GM21717 (cell line): ENCODE measurements at regions not wholly inside any gene's neighbourhood (a gene's known extent, or its start where the extent isn't known, plus 50 kb on each side); places are given as distances from the start of the nearest gene placed in this dataset.

Experiments used
- ATAC-seq: cut with Tn5 transposase; IDR thresholded peaks from one replicate; pipeline ENCODE4 v1.9.1; 2021; ENCODE audit warnings: mild to moderate bottlenecking, moderate library complexity; ENCODE audit not compliant: unreplicated experiment

DNA sequence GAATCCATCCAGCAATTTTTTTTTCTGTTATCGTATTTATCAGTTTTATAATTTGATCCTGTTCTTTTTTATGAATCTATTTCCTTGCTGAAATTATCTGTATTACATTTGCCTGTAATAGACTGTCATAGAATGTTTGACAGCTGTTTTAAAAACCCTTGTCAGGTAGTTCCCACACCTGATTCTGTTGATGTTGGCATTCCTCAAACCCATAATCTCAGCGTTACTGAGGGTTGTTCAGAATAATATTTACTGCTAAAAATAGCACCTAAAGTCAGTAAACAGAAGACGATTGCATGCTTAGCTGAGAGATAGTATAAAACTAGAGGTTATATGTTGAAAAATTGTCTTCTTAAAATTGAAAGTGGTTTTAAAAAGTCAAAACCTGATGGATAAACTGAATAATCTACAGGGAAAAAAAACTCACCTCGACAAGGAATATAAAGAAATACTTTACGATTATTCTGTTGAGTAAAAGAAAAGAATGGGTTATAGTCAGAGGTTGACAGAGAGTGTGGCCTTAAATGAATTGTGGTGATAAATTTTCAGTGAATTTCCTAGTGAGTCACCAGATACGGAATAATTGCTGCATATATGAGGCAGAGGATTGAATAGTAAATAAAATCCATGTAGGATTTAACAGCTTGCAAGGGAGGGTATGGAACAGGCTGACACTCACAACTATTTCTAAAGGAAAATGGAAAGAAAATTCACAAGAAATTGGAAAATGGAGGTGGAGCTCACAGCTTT is 824.1 kb upstream of the IGFBP3 start:
- no peak for ATAC-seq

DNA sequence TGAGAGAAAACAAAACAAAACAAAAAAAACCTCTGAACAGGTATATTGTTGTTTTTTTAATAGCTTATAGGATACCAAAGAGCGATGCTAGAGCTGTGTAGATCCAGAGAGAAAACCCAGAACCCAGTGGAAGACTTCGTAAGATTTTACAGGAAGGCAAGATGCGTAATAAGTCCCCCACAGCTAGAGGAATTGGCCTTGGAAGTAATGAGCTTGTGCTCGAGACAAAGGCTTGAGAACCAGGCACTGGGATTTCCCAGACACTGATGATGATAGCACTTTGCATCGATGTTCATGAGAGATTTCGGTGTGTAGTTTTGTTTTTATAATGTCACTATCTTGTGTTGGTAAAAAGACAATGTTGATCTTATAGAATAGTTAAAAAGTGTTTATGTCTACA is 821.5 kb upstream of the IGFBP3 start:
- ATAC-seq: no peak

DNA sequence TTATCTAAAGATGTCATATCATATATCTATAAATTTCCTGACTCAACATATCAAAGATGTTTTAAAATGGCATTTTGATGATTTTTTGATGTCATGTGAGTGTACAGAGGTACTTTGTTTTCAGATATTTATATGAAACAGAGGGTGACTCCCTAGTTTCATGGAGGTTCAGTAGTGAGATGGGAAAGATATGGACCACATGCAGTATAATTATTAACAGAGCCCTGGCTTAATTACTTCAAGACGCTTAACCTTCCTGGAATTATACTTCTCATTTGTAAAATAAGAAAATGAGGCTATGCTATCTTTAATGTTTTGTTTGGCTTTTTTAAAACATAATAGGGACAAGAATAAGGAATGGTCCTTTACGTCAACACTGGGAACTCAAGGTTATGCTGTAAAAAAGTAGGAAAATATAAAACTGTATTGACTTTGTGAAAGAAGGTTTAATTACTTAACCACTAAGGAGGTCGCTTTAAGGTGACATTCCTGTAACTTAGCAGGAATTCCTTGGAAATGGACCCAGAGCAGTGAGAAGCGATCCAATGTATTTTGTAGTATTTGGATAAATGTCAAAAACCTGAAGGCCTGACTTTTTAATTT is 821.0 kb upstream of the IGFBP3 start:
- no peak for ATAC-seq

DNA sequence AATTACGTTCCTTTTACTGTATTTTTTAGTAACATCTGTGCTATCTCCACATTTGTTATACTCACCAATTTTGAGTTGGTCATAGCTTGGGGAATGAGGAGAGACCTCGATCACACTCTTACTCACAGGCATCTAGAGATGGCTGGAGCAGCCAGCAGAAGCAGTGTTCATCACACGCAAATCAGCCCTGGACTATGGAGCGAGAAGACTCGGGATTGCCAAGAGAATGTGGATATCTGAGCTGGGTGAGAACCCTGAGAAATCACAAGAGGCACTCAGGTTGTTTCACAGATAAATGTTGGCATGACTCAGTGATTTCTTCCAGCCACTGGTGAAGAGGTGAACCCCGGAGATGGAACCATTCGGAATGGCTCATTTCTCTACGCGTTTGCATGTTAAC is 820.1 kb upstream of the IGFBP3 start:
- no peak for ATAC-seq

DNA sequence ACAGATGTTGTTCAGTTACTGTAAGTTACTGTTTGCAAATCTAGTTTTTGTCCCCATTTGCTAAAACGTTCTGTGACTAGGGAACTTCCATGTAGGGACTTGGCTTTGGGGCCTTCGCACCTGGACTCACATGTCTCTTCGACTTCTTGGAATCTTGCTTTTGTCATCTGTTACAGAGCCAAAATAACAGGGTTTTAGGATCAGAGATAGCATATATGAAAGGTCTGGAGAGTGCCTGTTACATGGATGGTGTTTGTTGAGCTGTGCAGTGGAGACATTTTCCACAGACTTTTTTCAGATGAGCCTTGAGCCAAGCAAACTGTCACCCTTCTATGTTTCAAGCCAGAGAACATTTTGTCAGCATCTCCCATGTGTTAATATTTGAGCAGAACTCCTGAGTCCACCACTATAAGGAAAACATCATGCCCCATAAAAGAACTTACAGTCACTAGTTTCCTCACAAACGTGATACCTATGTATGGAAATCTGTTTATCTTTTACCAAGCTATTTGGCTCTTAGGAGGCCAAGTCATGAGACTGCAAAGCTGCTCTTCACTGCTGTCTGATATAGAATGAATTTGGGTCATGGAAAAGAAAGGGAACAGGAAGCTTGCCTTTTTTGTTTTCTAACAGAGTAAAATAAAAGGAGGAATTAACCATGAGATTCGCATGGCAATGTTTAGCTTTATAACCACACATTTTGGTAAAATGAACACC is 818.6 kb upstream of the IGFBP3 start:
- ATAC-seq: no peak

DNA sequence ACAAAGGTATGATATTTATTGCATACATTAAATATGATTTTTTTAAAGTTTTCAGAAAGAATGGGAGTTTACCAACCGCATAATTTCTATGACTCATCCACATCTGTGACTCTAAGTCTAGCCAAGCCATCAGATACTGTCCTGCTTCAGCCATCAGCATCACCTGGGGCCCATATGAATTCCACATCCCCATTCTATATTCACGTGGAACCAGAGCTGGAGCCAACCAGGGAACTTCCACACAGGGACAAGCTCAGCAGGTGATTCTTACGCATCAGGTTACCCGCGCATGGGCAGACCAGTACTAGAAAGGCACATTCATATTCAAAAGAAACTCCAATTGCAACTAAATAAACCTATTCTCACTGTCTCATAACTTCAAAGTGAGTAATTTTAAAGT is 817.7 kb upstream of the IGFBP3 start:
- no peak for ATAC-seq

DNA sequence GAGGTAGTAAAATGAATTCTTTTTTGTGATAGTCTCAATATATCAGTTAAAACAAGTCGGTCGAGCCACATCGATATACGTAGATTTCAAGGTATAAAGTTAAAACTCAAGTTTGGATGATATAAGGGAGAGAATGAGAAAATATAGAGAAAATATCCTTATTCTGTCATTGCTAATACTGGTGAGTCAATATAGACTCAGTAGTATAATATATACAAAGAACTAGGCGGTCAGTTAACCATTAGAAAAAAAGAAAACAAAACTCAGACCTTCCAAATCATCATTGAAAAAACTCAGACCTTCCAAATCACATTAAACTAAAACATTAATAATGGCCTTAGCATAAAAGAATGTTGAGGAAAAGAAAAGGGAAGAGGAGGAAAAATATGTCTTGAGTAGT is 817.1 kb upstream of the IGFBP3 start:
- no peak for ATAC-seq

DNA sequence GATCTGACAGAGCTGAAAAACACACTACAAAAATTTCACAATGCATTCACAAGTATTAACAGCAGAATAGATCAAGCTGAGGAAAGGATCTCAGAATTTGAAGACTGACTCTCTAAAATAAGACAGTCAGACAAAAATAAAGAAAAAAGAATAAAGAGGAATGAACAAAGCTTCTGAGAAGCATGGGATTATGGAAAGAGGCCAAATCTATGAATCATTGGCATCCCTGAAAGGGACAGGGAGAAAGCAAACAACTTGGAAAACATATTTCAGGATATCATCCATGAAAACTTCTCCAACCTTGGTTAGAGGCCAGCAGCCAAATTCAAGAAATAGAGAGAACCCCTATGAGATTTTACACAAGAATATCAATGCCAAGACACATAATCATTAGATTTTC is 804.8 kb upstream of the IGFBP3 start:
- no peak for ATAC-seq

DNA sequence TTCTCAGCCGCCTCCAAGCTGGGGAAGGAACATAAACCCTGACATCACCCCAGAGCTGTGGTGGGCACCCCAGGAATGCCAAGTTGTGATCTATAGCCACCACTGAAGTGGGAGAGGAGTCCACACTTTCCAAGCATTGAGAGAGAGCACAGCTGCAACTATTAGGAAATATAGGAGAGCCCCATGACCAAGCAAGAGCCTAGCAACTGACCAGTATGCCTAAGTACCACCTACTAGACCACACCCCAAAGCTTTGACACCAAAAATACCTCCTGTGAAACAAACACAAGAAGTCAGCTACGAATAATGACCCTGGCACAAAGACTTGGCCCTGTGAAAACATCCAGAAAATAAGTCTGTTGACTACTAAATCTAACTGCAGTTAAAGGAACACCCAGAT is 804.1 kb upstream of the IGFBP3 start:
- no peak for ATAC-seq

DNA sequence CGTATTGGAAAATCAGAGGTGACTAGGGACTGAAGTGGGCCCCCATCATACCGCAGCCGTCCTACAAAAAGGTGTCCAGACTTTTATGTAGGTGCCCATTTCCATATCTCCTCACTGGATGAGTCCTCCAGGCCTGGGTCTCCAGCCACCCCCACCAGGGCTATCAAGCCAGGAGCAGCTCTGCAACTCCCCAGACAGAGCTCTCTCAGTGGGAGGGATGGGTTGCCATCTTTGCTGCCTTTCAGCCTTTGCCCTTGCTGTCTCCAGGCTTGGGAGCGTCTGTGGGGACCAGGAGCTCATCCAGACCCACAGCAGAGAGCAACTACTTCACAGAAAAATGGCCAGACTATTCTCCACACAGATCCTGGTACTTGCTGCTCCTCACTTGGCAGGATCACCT is 802.7 kb upstream of the IGFBP3 start:
- no peak for ATAC-seq

DNA sequence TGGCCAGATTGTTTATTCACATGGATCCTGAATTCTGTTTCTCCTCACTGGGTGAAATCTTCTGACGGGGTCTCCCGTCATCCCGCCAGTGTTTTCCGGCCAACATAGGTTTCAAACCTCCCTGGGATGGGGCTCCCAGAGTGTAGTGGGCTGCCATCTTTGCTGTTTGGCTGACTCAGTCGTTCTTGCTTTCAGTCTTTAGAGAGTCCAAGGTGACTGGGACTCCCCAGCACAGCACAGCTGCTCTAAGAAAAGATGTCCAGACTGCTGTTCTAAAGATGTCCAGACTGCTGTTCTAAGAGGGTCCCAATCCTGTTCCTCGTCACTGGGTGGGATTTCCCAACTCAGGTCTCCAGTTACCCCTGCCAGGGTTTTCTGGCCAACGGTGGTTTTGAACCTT is 801.9 kb upstream of the IGFBP3 start:
- ATAC-seq: no peak

DNA sequence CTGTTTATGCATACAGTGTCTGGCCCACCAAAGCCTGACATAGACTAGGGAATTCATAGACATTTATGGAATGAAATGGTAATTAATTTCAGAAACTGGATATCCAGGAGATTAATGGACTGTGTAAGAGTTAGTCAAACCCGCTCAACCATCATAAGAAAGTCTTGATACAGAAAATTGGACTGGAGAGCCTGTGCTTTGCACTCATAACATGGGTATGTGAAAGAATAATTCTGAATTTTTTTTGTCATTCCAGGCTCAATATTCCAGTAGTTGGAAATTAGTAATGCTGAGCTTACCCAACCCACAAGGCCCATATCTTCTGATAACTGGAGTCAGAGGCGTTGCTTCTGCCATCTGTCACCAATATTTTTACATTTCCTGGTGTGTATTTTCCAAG is 799.7 kb upstream of the IGFBP3 start:
- no peak for ATAC-seq

DNA sequence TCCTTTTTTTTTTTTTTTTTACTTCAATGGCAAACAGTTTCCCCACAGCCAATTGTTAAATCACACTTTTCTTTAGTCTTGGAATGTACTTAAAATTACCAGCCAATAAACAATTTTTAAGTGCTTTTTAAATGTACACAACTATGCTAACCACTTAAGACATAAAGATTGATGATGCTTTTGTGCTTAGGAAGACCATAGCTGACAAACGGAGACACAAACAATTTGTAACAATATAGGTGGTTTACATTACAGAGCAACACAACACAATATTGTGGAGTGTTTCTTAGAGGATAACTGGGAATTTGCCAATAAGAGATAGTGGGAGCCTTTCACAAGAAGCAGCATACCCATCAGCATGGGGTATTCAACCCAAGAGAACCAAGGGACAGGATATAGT is 798.5 kb upstream of the IGFBP3 start:
- no peak for ATAC-seq

DNA sequence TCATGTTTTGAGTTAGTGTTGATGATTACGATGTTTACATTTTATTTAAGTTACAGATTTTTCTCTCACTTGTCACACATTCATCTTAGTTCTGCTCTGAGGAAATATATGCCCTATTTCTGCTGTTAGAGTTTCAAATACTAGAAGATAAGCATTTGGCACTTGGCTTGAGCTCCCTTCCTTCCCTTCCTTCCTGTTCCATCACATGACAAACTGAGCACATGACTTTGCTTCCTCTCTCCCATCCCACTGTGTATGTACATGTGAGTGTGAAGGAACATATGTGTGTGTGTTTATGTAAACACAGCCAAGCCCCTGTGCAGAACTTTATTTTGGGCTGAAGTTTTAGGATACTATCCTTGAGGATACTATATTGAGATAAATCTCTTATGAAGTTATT is 795.9 kb upstream of the IGFBP3 start:
- ATAC-seq: no peak

DNA sequence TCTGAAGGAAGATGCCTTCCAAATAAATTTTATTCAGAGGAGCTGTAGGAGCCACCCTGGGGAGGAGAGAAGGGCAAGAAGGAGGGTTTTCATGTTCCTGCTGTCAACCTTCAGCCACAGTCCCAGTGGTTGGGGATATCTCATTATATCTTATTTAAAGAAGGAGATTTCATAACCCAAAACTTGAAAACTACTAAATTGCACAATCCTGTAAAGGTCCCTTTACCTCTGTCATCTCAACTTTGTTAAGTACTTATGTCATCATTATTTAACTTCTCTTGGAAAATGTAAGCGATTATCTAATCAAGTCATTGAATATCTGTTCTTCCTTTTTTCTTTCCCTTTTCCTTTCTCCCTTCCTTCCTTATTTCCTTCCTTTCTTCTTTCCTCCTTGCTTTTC is 794.5 kb upstream of the IGFBP3 start:
- no peak for ATAC-seq

DNA sequence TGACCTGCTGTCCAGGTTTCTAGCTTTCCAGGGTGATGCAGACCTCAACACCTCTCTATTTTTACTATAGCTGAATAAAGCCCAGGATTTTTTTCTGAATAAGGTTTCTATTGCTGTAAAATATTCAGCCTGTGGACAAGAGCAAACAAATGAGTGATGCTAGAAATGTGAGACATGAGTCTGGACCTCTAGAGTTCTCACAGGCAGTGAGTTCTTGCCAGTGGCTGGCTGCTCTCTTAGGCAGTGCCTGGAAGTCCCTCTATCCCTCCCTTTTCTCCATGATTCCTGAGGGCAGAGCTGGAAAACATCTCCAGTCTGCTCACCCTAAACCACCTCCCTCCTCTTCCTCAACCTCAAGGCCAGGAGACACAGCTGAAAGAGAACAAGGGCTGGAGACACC is 793.8 kb upstream of the IGFBP3 start:
- no peak for ATAC-seq

DNA sequence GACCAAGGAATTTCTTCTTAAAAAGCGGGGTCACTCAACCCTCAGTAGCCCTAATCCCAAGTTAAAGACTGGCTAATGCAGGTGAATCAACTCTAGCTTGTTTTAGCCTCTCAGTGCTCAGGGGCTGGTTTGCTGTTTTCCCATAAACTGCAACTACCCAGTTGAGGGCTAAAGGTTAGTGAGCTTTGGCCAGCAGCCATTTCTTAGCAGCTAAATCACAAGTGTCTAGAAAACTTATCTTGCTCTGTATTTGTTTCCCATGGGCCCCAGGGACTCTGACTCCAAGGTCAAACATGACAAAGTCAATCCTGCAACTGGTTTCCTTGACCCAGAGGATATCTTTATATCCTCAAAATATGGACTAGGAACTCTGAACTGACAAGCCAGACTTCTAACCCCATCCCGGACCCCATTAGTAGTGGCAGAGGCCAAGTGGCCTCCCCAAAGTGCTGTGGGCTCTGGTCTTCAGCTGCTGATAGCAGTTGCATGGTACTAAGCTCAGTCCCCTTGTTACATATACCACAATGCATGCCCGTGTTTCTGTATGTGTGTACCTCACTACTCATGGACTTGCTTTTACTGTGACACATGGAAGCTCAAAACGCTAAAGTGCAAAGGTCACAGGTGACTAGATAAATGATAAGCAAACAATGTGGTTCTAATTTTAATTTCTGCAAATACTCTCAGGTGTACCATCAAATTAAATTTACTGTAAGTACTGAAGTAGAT is 793.0 kb upstream of the IGFBP3 start:
- no peak for ATAC-seq

DNA sequence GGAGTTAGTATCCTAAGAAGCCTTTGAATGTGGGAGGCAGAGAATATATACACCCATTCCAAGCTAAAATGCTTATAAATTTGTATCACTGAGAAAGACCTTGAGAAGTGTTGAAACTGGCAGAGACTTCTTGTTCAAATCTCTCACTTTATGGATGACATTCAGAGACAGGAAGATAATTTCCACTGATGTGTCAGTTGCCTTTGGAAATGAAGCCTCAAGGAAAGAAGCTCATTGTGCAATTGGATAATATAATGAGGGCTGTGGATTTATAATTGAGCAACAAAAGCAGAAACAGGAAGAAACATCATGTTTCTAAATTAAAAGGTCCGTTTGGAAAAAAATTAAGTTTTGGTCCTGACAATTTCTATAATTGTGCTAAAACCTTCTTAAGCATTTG is 789.9 kb upstream of the IGFBP3 start:
- no peak for ATAC-seq

DNA sequence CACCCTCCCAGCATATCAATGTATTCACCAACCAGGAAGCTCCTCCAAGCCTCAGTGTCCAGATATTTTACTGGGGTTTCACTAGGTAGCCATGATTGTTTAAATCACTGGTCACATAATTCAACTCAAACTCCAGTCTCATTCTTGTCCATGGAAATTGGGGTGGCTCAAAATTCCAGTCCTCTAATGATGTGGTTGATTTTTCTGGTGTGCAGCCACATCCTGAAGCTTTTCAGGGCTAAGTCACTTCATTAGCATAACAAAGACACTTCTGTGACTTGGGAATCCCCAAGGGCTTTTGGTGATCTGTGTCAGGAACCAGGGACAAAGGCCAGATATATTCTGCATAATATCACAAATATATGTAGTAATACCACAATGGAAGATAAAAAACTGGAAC is 786.9 kb upstream of the IGFBP3 start:
- ATAC-seq: no peak

DNA sequence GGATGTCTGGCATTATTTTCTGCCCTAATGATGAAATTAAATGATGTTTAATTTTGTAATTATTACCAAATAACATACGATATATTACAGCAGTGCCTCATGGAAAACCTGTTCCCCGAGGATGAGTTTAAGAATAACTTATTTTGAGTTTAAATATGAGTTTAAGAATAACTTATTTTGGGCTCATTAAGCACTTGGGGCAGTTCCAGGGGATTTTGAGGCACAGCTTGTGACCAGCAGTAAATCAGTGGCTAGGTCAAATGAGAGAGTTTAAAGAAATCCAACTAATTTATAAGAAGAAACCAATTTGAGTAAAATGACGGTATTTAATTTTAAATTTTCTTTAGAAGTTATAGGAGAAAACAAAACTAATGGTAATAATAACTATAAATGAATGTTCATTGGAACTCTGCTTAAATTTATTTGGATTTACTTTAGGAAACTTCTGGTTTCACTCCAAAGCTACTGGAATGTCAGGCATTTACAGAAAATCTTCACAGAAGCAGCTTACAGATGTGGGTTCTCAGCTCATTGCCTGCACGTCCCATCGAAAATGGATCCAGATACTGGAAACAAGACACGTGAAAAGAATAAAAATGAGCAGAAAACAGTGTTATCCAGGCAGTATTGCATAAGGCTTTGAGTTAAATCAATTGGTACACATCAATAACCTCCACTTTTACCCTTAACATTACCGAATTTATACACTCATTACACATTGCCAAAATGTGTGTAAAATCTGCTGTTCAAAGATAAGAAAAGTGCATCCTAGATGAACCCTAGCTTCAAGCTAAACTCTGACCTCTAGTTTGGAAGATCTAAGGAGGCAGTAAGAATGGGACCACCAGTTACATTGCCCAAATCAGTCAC is 784.5 kb upstream of the IGFBP3 start:
- ATAC-seq: no peak

DNA sequence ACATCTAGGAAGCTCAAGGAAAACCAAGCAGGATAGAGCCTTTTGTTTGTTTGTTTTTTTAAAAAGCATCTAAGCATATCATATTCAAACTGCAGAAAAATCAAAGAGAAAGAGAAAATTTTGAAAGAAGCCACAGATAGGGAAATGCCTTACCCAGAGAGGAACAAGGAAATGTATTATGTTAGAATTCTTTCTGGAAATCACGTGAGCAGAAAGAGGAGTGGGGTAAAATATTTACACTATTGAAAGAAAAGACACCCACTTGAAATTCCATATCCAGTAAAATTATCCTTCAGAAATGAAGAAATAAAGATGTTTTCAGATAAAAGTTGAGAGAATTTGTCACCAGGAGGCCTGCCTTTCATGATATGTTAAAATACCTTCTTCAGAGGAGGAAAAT is 775.7 kb upstream of the IGFBP3 start:
- no peak for ATAC-seq
